HEK293 (cell line): ENCODE measurements at regions not wholly inside any gene's neighbourhood (a gene's known extent, or its start where the extent isn't known, plus 50 kb on each side); places are given as distances from the start of the nearest gene placed in this dataset.

ENCODE experiments used
- CTCF ChIA-PET: fragments of 350-600 bp; formaldehyde crosslinking; extraction: SDS; loops from one replicate; lab custom pipeline; 2021; ENCODE audit warnings: antibody characterized with exemption; lab: Yijun Ruan, JAX
- POLR2A ChIA-PET: fragments of 300-600 bp; formaldehyde crosslinking; extraction: SDS; loops from one replicate; lab custom pipeline; 2020; ENCODE audit warnings: antibody characterized with exemption, inconsistent platforms; lab: Yijun Ruan, JAX
- H3K27ac ChIP-seq: fragments of 200-500 bp; sonication (Bioruptor generic); 2 replicates; pipeline ENCODE4 v1.5.1; 2014; ENCODE audit warnings: low read depth, low read length, control low read depth, inconsistent platforms; ENCODE audit errors: extremely low read depth
- H3K36me3 ChIP-seq, 2 experiments: fragments of 200-500 bp in 1 of 2; sonication (Bioruptor generic) in 1 of 2; 1 replicate in 1 of 2; 2 replicates in 1 of 2; pipeline ENCODE4 v1.5.1; 2014 to 2017; ENCODE audit warnings: inconsistent platforms in 2 of 2, low read length in 2 of 2; ENCODE audit not compliant: control insufficient read depth in 2 of 2, insufficient read depth in 1 of 2
- H3K4me1 ChIP-seq: fragments of 200-500 bp; sonication (Bioruptor generic); 2 replicates; pipeline ENCODE4 v1.5.1; 2014; ENCODE audit warnings: mild to moderate bottlenecking, low read length, inconsistent platforms; ENCODE audit not compliant: control insufficient read depth, insufficient read depth
- H3K4me3 ChIP-seq: 2 replicates; pipeline ENCODE4 v1.5.1; 2011; ENCODE audit warnings: low read depth, mild to moderate bottlenecking, control low read depth, low read length, moderate library complexity
- H3K9me3 ChIP-seq: fragments of 200-500 bp; sonication (Bioruptor generic); 2 replicates; pipeline ENCODE4 v1.5.1; 2014; ENCODE audit warnings: low read depth, low read length, inconsistent platforms; ENCODE audit not compliant: control insufficient read depth, insufficient read depth
- ELK4 ChIP-seq: IDR thresholded peaks from 2 replicates; pipeline ENCODE4 v1.6.1; 2011; ENCODE audit warnings: mild to moderate bottlenecking, low read depth, low read length, borderline replicate concordance
- HOXD13 ChIP-seq: sonication (generic); formaldehyde crosslinking; IDR thresholded peaks from 2 replicates; pipeline ENCODE4 v1.8.0; 2022; ENCODE audit warnings: missing genetic modification reagents, borderline replicate concordance
- KLF17 ChIP-seq: fragments of 450-650 bp; formaldehyde crosslinking; IDR thresholded peaks from 2 replicates; pipeline ENCODE4 v1.5.1; 2016; ENCODE audit warnings: missing biosample characterization, missing genetic modification characterization
- MEIS1 ChIP-seq: sonication (generic); formaldehyde crosslinking; IDR thresholded peaks from 2 replicates; pipeline ENCODE4 v1.8.1; 2022; ENCODE audit warnings: missing genetic modification reagents, mild to moderate bottlenecking, borderline replicate concordance
- PRDM1 ChIP-seq: fragments of 450-650 bp; formaldehyde crosslinking; IDR thresholded peaks from 2 replicates; pipeline ENCODE4; 2016; ENCODE audit warnings: missing biosample characterization, missing genetic modification characterization
- ZBTB20 ChIP-seq: fragments of 450-650 bp; formaldehyde crosslinking; IDR thresholded peaks from 2 replicates; pipeline ENCODE4 v1.5.1; 2016; ENCODE audit warnings: missing biosample characterization, missing genetic modification characterization
- ZBTB44 ChIP-seq: fragments of 450-650 bp; IDR thresholded peaks from 2 replicates; pipeline ENCODE4 v1.5.1; 2018; ENCODE audit warnings: missing biosample characterization, mild to moderate bottlenecking, missing genetic modification characterization
- ZBTB48 ChIP-seq: fragments of 450-650 bp; formaldehyde crosslinking; IDR thresholded peaks from 2 replicates; pipeline ENCODE4 v1.5.1; 2016; ENCODE audit warnings: missing biosample characterization, missing genetic modification characterization
- ZBTB8A ChIP-seq: fragments of 450-650 bp; formaldehyde crosslinking; IDR thresholded peaks from 2 replicates; pipeline ENCODE4 v1.5.1; 2016; ENCODE audit warnings: missing biosample characterization, missing genetic modification characterization
- ZFHX2 ChIP-seq: fragments of 450-650 bp; formaldehyde crosslinking; conservative IDR thresholded peaks from 2 replicates; pipeline ENCODE4 v1.5.1; 2016; ENCODE audit warnings: missing biosample characterization, missing genetic modification characterization
- ZFP41 ChIP-seq: fragments of 450-650 bp; formaldehyde crosslinking; IDR thresholded peaks from 2 replicates; pipeline ENCODE4 v1.5.1; 2016; ENCODE audit warnings: missing biosample characterization, missing genetic modification characterization, borderline replicate concordance
- ZIC2 ChIP-seq: fragments of 450-650 bp; formaldehyde crosslinking; IDR thresholded peaks from 2 replicates; pipeline ENCODE4 v1.5.1; 2016; ENCODE audit warnings: missing biosample characterization, missing genetic modification characterization
- ZNF19 ChIP-seq: fragments of 450-650 bp; formaldehyde crosslinking; IDR thresholded peaks from 2 replicates; pipeline ENCODE4; 2016; ENCODE audit warnings: missing biosample characterization, missing genetic modification characterization, low read depth
- ZNF548 ChIP-seq: fragments of 450-650 bp; formaldehyde crosslinking; IDR thresholded peaks from 2 replicates; pipeline ENCODE4 v1.5.1; 2016; ENCODE audit warnings: missing biosample characterization, missing genetic modification characterization
- ZNF624 ChIP-seq: fragments of 450-650 bp; formaldehyde crosslinking; IDR thresholded peaks from 2 replicates; pipeline ENCODE4 v1.5.1; 2017; ENCODE audit warnings: missing biosample characterization, missing genetic modification characterization
- ZNF626 ChIP-seq: fragments of 450-650 bp; sonication (Bioruptor Pico); formaldehyde crosslinking; IDR thresholded peaks from 2 replicates; pipeline ENCODE4 v1.5.1; 2018; ENCODE audit warnings: missing biosample characterization, missing genetic modification characterization, inconsistent platforms
- TF ChIP-seq, protein P1 (sequence below): fragments of 450-650 bp; formaldehyde crosslinking; IDR thresholded peaks from 2 replicates; pipeline ENCODE4 v1.5.1; 2016; ENCODE audit warnings: missing biosample characterization, missing genetic modification characterization, borderline replicate concordance
- TF ChIP-seq, protein P2 (sequence below): fragments of 450-650 bp; formaldehyde crosslinking; IDR thresholded peaks from 2 replicates; pipeline ENCODE4 v1.5.1; 2016; ENCODE audit warnings: missing biosample characterization, missing genetic modification characterization

DNA sequence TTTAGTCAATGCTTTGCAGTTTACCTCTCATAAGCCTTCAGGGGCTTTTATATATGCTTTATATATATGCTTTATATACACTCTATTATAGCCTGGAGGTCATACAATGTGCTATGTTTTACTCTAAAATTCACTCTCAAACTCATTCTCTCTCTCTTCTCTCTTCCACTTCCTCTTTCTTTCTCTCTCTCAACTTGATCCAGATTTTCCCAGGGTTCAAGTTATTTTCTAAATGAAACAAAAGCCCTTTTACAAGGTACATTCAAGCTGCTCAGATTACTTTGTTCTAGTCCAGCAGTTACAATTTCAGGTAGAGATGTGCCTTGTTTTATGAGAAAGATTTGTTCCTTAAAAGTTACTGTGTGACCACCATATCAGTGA, 79.6 kb upstream of the ACP3 start:
- ChIA-PET CTCF (no interaction called here), POLR2A (no interaction called here)
- no peak for TF ChIP-seq KLF17 (tag by site-specific recombination)
- no peak for TF ChIP-seq ZBTB20 (tag by site-specific recombination)
- no peak for TF ChIP-seq ZNF19
- TF ChIP-seq ZNF548 (tag by site-specific recombination), result no peak
- TF ChIP-seq ZBTB48, result no peak
- TF ChIP-seq, protein P1, sequence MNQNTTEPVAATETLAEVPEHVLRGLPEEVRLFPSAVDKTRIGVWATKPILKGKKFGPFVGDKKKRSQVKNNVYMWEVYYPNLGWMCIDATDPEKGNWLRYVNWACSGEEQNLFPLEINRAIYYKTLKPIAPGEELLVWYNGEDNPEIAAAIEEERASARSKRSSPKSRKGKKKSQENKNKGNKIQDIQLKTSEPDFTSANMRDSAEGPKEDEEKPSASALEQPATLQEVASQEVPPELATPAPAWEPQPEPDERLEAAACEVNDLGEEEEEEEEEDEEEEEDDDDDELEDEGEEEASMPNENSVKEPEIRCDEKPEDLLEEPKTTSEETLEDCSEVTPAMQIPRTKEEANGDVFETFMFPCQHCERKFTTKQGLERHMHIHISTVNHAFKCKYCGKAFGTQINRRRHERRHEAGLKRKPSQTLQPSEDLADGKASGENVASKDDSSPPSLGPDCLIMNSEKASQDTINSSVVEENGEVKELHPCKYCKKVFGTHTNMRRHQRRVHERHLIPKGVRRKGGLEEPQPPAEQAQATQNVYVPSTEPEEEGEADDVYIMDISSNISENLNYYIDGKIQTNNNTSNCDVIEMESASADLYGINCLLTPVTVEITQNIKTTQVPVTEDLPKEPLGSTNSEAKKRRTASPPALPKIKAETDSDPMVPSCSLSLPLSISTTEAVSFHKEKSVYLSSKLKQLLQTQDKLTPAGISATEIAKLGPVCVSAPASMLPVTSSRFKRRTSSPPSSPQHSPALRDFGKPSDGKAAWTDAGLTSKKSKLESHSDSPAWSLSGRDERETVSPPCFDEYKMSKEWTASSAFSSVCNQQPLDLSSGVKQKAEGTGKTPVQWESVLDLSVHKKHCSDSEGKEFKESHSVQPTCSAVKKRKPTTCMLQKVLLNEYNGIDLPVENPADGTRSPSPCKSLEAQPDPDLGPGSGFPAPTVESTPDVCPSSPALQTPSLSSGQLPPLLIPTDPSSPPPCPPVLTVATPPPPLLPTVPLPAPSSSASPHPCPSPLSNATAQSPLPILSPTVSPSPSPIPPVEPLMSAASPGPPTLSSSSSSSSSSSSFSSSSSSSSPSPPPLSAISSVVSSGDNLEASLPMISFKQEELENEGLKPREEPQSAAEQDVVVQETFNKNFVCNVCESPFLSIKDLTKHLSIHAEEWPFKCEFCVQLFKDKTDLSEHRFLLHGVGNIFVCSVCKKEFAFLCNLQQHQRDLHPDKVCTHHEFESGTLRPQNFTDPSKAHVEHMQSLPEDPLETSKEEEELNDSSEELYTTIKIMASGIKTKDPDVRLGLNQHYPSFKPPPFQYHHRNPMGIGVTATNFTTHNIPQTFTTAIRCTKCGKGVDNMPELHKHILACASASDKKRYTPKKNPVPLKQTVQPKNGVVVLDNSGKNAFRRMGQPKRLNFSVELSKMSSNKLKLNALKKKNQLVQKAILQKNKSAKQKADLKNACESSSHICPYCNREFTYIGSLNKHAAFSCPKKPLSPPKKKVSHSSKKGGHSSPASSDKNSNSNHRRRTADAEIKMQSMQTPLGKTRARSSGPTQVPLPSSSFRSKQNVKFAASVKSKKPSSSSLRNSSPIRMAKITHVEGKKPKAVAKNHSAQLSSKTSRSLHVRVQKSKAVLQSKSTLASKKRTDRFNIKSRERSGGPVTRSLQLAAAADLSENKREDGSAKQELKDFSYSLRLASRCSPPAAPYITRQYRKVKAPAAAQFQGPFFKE, result no peak
- no peak for TF ChIP-seq HOXD13 (CRISPR knock-in tag)
- TF ChIP-seq ZFHX2 (tag by site-specific recombination), result no peak
- no peak for TF ChIP-seq ELK4
- no peaks in the 10 kb centered on the region for H3K36me3 ChIP-seq
- H3K4me1 ChIP-seq, result no peaks in the 10 kb centered on the region
- H3K9me3 ChIP-seq, result no peaks in the 10 kb centered on the region
- H3K27ac ChIP-seq, result no peak overlapping the region
- H3K4me3 ChIP-seq, result no peak overlapping the region

DNA sequence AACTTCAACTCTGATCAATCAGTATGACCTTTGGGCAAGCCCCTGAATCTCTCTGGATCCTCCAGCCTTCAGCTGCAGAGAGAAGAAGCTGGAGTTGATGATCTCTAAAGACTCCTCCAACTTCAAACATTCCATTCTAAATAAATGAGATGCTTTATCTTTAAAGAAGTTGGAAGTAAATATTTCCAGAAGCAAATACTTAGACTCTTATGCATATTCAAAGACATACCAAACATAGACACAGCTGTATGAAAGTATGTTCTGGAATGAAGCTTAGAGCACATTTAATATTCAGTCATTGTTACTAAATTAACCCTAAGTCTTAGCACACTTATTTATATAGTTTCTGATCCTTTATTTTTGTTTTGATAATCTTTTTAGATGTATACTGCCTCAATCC, 77.6 kb upstream of the ACP3 start:
- Histone ChIP-seq H3K36me3 (no peaks in the 10 kb centered on the region), H3K4me3 (no peak overlapping the region), H3K4me1 (no peaks in the 10 kb centered on the region), H3K27ac (no peak overlapping the region), H3K9me3 (no peaks in the 10 kb centered on the region)
- ChIA-PET CTCF (interaction anchor here (0.7 kb wide), 1 partner anchor 549 kb away, joined by 4 read pairs; no protein-coding TSS in a partner anchor), POLR2A (no interaction called here)
- TF ChIP-seq ZBTB44 (tag by site-specific recombination), result no peak
- TF ChIP-seq, protein P2, sequence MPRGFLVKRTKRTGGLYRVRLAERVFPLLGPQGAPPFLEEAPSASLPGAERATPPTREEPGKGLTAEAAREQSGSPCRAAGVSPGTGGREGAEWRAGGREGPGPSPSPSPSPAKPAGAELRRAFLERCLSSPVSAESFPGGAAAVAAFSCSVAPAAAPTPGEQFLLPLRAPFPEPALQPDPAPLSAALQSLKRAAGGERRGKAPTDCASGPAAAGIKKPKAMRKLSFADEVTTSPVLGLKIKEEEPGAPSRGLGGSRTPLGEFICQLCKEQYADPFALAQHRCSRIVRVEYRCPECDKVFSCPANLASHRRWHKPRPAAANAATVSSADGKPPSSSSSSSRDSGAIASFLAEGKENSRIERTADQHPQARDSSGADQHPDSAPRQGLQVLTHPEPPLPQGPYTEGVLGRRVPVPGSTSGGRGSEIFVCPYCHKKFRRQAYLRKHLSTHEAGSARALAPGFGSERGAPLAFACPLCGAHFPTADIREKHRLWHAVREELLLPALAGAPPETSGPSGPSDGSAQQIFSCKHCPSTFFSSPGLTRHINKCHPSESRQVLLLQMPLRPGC, result no peak
- no peak for TF ChIP-seq ZFP41 (tag by site-specific recombination)
- no peak for TF ChIP-seq ZNF626 (tag by site-specific recombination)
- no peak for TF ChIP-seq PRDM1 (tag by site-specific recombination)
- no peak for TF ChIP-seq ZNF624 (tag by site-specific recombination)
- TF ChIP-seq MEIS1 (CRISPR knock-in tag), result no peak
- TF ChIP-seq ZBTB48, result no peak
- no peak for TF ChIP-seq ZIC2 (tag by site-specific recombination)
- TF ChIP-seq ZBTB8A (tag by site-specific recombination), result no peak
